SK-N-SH (cell line): ENCODE measurements at regions not wholly inside any gene's neighbourhood (a gene's known extent, or its start where the extent isn't known, plus 50 kb on each side); places are given as distances from the start of the nearest gene placed in this dataset.

ENCODE experiments used
- CTCF ChIA-PET: fragments of 300-600, 350-600 bp; formaldehyde crosslinking; extraction: SDS; loops from one replicate; lab custom pipeline; 2021; lab: Yijun Ruan, JAX
- POLR2A ChIA-PET: fragments of 350-600 bp; sonication (Branson Sonifier 250); formaldehyde crosslinking; extraction: SDS; loops from one replicate; lab custom pipeline; 2020; ENCODE audit warnings: antibody characterized with exemption, inconsistent platforms; lab: Yijun Ruan, JAX
- DNase-seq: peaks from one replicate; pipeline ENCODE4 v3.0.0; 2012
- H2AFZ ChIP-seq: fragments of 200-600 bp; sonication (generic); 2 replicates; pipeline ENCODE4 v1.8.1; 2016; ENCODE audit warnings: antibody characterized with exemption, mild to moderate bottlenecking, low read depth
- H3F3A ChIP-seq: fragments of 200-600 bp; sonication (generic); replicated peaks from 2 replicates; pipeline ENCODE3; 2016; ENCODE audit warnings: antibody characterized with exemption, mild to moderate bottlenecking; ENCODE audit not compliant: insufficient read depth
- H3K27ac ChIP-seq, 2 experiments: fragments of 200-500 bp in 1 of 2; fragments of 200-600 bp in 1 of 2; sonication (Bioruptor generic) in 1 of 2; sonication (generic), shearing (Covaris generic) in 1 of 2; 2 replicates each; pipeline versions ENCODE4 v1.5.1 to v1.6.1; 2014 to 2016; ENCODE audit warnings: low read depth in 2 of 2, inconsistent platforms in 1 of 2, low read length in 1 of 2, mild to moderate bottlenecking in 1 of 2, mixed read lengths in 1 of 2
- H3K27me3 ChIP-seq: fragments of 200-600 bp; sonication (generic), shearing (Covaris generic); 2 replicates; pipeline ENCODE4 v1.6.1; 2016; ENCODE audit warnings: mixed run types; ENCODE audit not compliant: insufficient read depth
- H3K36me3 ChIP-seq, 2 experiments: fragments of 200-500 bp in 1 of 2; fragments of 200-600 bp in 1 of 2; sonication (Bioruptor generic) in 1 of 2; sonication (generic) in 1 of 2; replicated peaks in 1 of 2; 2 replicates each; pipeline versions ENCODE3 to v1.5.1; 2014 to 2016; ENCODE audit warnings: low read length in 1 of 2, mild to moderate bottlenecking in 1 of 2; ENCODE audit not compliant: insufficient read depth in 2 of 2, control insufficient read depth in 1 of 2
- H3K4me1 ChIP-seq, 2 experiments: fragments of 200-500 bp in 1 of 2; fragments of 200-600 bp in 1 of 2; sonication (Bioruptor generic) in 1 of 2; sonication (generic), shearing (Covaris generic) in 1 of 2; 2 replicates each; pipeline versions ENCODE4 v1.5.1 to v1.6.1; 2014 to 2016; ENCODE audit warnings: low read depth in 1 of 2, low read length in 1 of 2, mixed run types in 1 of 2; ENCODE audit not compliant: insufficient read depth in 2 of 2, control insufficient read depth in 1 of 2
- H3K4me2 ChIP-seq: fragments of 200-600 bp; sonication (generic), shearing (Covaris generic); 2 replicates; pipeline ENCODE4 v1.6.1; 2017; ENCODE audit warnings: mixed run types
- H3K4me3 ChIP-seq, 2 experiments: fragments of 200-500 bp in 1 of 2; fragments of 200-600 bp in 1 of 2; sonication (Bioruptor generic) in 1 of 2; sonication (generic), shearing (Covaris generic) in 1 of 2; 2 replicates each; pipeline versions ENCODE4 v1.5.1 to v1.8.1; 2014 to 2016; ENCODE audit warnings: low read depth in 2 of 2, inconsistent platforms in 1 of 2, low read length in 1 of 2, mild to moderate bottlenecking in 1 of 2, mixed read lengths in 1 of 2, moderate library complexity in 1 of 2
- H3K79me2 ChIP-seq: fragments of 200-600 bp; sonication (generic); 2 replicates; pipeline ENCODE4 v1.8.1; 2017; ENCODE audit warnings: mild to moderate bottlenecking; ENCODE audit not compliant: insufficient read depth
- H3K9ac ChIP-seq: fragments of 200-600 bp; sonication (generic); 2 replicates; pipeline ENCODE4 v1.6.1; 2017; ENCODE audit warnings: mixed run types
- H3K9me2 ChIP-seq: fragments of 200-600 bp; sonication (generic); 2 replicates; pipeline ENCODE4 v1.6.1; 2017; ENCODE audit warnings: mixed run types
- H3K9me3 ChIP-seq: fragments of 200-600 bp; sonication (generic); 2 replicates; pipeline ENCODE4 v1.6.1; 2017; ENCODE audit warnings: mixed run types, mild to moderate bottlenecking, moderate library complexity
- H4K20me1 ChIP-seq: fragments of 200-600 bp; sonication (generic); 2 replicates; pipeline ENCODE4 v1.6.1; 2017; ENCODE audit warnings: mild to moderate bottlenecking, mixed run types; ENCODE audit not compliant: insufficient read depth
- CHD2 ChIP-seq: fragments of 150-350 bp; IDR thresholded peaks from 2 replicates; pipeline ENCODE4 v1.6.1; 2018; ENCODE audit warnings: low read length; ENCODE audit not compliant: partially characterized antibody
- EP300 ChIP-seq, 2 experiments: IDR thresholded peaks; 2 replicates each; pipeline versions ENCODE4 v1.4.0 to v1.6.1; 2012; ENCODE audit warnings: borderline replicate concordance in 1 of 2, low read depth in 1 of 2, low read length in 1 of 2
- EZH2phosphoT487 ChIP-seq: fragments of 200-600 bp; sonication (generic); IDR thresholded peaks from 2 replicates; pipeline ENCODE4 v1.6.1; 2017; ENCODE audit warnings: low read depth, mixed run types, mild to moderate bottlenecking, antibody characterized with exemption, moderate library complexity, borderline replicate concordance
- FOSL2 ChIP-seq: IDR thresholded peaks from 2 replicates; pipeline ENCODE4 v1.4.0; 2012; ENCODE audit warnings: low read depth, mild to moderate bottlenecking, moderate library complexity, borderline replicate concordance
- FOXM1 ChIP-seq: IDR thresholded peaks from 2 replicates; pipeline ENCODE4 v1.4.0; 2012; ENCODE audit warnings: low read depth, mild to moderate bottlenecking
- GABPA ChIP-seq: IDR thresholded peaks from 2 replicates; pipeline ENCODE4 v1.4.0; 2012; ENCODE audit warnings: low read depth, mild to moderate bottlenecking
- JUND ChIP-seq: IDR thresholded peaks from 2 replicates; pipeline ENCODE4 v1.4.0; 2012
- MEF2A ChIP-seq: IDR thresholded peaks from 2 replicates; pipeline ENCODE4 v1.4.0; 2012; ENCODE audit warnings: low read depth, borderline replicate concordance
- TEAD4 ChIP-seq: IDR thresholded peaks from 2 replicates; pipeline ENCODE4 v1.4.0; 2012; ENCODE audit warnings: mild to moderate bottlenecking, borderline replicate concordance; ENCODE audit not compliant: insufficient read depth
- WGBS: methylation state at CpG from one replicate; pipeline ENCODE4 v1.1.6; 2017; ENCODE audit warnings: low lambda C conversion rate; 5-methylcytosine and 5-hydroxymethylcytosine counted together
- TF ChIP-seq, protein P1 (sequence below): IDR thresholded peaks from 2 replicates; pipeline ENCODE4 v1.4.0; 2012; ENCODE audit warnings: low read depth
- TF ChIP-seq, protein P2 (sequence below): IDR thresholded peaks from 2 replicates; pipeline ENCODE4 v1.6.1; 2012; ENCODE audit warnings: mild to moderate bottlenecking, low read depth, low read length, moderate library complexity
- TF ChIP-seq, protein P3 (sequence below): IDR thresholded peaks from 2 replicates; pipeline ENCODE4; 2012

DNA sequence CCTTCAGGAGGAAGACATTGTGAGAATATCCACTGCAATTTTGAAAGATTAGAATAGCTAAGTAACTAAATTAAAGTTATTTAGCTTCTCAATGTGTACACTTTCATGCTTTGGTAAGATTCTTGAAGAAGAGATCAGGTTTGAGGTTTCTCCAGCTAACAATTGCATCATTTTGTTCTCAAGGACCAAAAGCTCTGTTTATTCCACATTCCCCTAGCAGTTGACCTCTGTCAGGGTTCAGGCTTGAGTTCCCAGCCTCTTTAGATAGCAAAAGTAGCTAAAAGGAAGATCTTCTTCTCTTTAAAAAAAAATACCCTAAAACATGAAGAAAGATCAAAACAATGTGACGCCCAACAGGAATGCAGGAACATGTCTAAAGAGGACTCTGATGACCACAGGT lies 179.4 kb upstream of the IGFBP3 start:
- Histone ChIP-seq H3K79me2 (no peaks in the 10 kb centered on the region), H3K4me2 (no peak overlapping the region), H3K27me3 (no peaks in the 10 kb centered on the region), H4K20me1 (no peaks in the 10 kb centered on the region), H2AFZ (0 out of 2 replicates have a peak overlapping the region, but pooled peaks have one; percentile 21), H3K27ac (no peak overlapping the region), H3K4me1 (no peaks in the 10 kb centered on the region; a peak in 1 of 4 replicates), H3K4me3 (no peak overlapping the region), H3K9me3 (peaks cover 7% of the 10 kb centered on the region; the same call in 1 of the 2 replicates), H3K9ac (no peak overlapping the region), H3K36me3 (peaks cover 0 to 4% of the 10 kb centered on the region in 2 experiments), H3F3A (no peaks in the 10 kb centered on the region), H3K9me2 (no peaks in the 10 kb centered on the region)
- WGBS: 82% methylated on average over 1 of the region's 1 CpG
- DNase-seq: no peak
- TF ChIP-seq, protein P1, sequence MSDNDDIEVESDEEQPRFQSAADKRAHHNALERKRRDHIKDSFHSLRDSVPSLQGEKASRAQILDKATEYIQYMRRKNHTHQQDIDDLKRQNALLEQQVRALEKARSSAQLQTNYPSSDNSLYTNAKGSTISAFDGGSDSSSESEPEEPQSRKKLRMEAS: no peak
- no peak for TF ChIP-seq EP300 (IDR thresholded peaks at IDR 0.05; ENCODE audit: borderline replicate concordance in 1 of 2, low read depth in 1 of 2, low read length in 1 of 2)
- CTCF ChIA-PET: interaction anchor here (0.9 to 1.1 kb wide), 2 partner anchors 138 to 178 kb away, joined by 3 read pairs; no protein-coding TSS in a partner anchor
- POLR2A ChIA-PET: no interaction called here

DNA sequence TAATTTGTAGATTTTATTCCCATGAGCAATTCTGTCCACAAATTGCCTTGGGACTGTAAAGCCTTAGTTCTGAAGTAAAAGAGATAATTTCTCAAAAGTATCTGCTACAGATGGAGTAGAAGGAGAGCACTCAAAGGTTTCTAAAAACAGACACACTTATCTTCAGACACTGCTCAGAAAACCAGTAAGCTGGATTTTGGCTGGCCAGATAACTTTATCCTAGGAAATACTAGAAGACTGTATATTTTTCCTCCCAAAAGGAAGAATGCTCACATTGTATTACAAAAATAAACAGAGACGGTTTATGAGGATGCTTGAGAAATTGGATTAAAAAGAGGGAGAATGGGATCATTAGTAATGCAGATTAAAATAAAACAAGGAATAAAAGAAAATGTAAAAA lies 178.0 kb upstream of the IGFBP3 start:
- Histone ChIP-seq H2AFZ (no peak overlapping the region), H3K9ac (no peak overlapping the region)
- TF ChIP-seq CHD2 (no peak), FOSL2 (no peak), TEAD4 (no peak), GABPA (no peak)
- TF ChIP-seq, all 33 proteins: peak for 0
- 87% methylated on average over 1 of the region's 1 CpG for WGBS
- Histone ChIP-seq H3K9me2 (no peaks in the 10 kb centered on the region), H3K27me3 (no peaks in the 10 kb centered on the region), H3K36me3 (no peaks in the 10 kb centered on the region), H3K4me2 (no peak overlapping the region), H3K4me3 (no peak overlapping the region), H3F3A (no peaks in the 10 kb centered on the region), H3K9me3 (no peaks in the 10 kb centered on the region), H3K4me1 (no peaks in the 10 kb centered on the region), H3K79me2 (no peaks in the 10 kb centered on the region), H3K27ac (no peak overlapping the region), H4K20me1 (no peaks in the 10 kb centered on the region)
- ChIA-PET CTCF (interaction anchor here (0.5 kb wide), 1 partner anchor 1495 kb away, joined by 3 read pairs; no protein-coding TSS in a partner anchor), POLR2A (no interaction called here)
- no peak for DNase-seq

DNA sequence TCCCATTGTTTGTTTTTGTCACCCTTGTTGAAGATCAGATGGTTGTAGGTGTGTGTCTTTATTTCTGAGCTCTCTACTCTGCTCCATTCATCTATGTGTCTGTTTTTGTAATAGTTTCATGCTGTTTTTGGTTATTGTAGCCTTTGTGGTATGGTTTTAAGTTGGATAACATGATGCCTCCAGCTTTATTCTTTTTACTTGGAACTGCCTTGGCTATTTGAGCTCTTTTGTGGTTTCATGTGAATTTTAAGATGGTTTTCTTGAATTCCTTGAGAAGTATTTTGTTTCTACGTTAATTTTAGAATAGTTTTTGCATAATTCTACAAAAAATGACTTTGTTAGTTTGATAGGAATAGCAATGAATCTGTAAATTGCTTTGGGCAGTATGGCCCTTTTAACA lies 170.0 kb upstream of the IGFBP3 start:
- Histone ChIP-seq H3K9ac (no peak overlapping the region), H3K4me3 (no peak overlapping the region), H3K4me1 (no peaks in the 10 kb centered on the region), H3K27me3 (no peaks in the 10 kb centered on the region), H3K4me2 (no peak overlapping the region), H3K79me2 (no peaks in the 10 kb centered on the region), H3K9me3 (0 out of 2 replicates have a peak, but pooled peaks cover 3% of the 10 kb centered on the region), H4K20me1 (no peaks in the 10 kb centered on the region), H2AFZ (no peak overlapping the region), H3K27ac (no peak overlapping the region), H3F3A (no peaks in the 10 kb centered on the region), H3K36me3 (no peaks in the 10 kb centered on the region), H3K9me2 (no peaks in the 10 kb centered on the region)
- POLR2A ChIA-PET: no interaction called here
- CTCF ChIA-PET: no interaction called here
- WGBS: 13% methylated on average over 1 of the region's 1 CpG
- DNase-seq: no peak
- TF ChIP-seq, protein P2, sequence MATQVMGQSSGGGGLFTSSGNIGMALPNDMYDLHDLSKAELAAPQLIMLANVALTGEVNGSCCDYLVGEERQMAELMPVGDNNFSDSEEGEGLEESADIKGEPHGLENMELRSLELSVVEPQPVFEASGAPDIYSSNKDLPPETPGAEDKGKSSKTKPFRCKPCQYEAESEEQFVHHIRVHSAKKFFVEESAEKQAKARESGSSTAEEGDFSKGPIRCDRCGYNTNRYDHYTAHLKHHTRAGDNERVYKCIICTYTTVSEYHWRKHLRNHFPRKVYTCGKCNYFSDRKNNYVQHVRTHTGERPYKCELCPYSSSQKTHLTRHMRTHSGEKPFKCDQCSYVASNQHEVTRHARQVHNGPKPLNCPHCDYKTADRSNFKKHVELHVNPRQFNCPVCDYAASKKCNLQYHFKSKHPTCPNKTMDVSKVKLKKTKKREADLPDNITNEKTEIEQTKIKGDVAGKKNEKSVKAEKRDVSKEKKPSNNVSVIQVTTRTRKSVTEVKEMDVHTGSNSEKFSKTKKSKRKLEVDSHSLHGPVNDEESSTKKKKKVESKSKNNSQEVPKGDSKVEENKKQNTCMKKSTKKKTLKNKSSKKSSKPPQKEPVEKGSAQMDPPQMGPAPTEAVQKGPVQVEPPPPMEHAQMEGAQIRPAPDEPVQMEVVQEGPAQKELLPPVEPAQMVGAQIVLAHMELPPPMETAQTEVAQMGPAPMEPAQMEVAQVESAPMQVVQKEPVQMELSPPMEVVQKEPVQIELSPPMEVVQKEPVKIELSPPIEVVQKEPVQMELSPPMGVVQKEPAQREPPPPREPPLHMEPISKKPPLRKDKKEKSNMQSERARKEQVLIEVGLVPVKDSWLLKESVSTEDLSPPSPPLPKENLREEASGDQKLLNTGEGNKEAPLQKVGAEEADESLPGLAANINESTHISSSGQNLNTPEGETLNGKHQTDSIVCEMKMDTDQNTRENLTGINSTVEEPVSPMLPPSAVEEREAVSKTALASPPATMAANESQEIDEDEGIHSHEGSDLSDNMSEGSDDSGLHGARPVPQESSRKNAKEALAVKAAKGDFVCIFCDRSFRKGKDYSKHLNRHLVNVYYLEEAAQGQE: no peak
- TF ChIP-seq FOXM1 (no peak), MEF2A (no peak), JUND (no peak), EZH2phosphoT487 (no peak)
- TF ChIP-seq, protein P3, sequence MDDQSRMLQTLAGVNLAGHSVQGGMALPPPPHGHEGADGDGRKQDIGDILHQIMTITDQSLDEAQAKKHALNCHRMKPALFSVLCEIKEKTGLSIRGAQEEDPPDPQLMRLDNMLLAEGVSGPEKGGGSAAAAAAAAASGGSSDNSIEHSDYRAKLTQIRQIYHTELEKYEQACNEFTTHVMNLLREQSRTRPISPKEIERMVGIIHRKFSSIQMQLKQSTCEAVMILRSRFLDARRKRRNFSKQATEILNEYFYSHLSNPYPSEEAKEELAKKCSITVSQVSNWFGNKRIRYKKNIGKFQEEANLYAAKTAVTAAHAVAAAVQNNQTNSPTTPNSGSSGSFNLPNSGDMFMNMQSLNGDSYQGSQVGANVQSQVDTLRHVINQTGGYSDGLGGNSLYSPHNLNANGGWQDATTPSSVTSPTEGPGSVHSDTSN: no peak
